ENCODE measurements at regions not wholly inside any gene's neighbourhood (a gene's known extent, or its start where the extent isn't known, plus 50 kb on each side); places are given as distances from the start of the nearest gene placed in this dataset.

DNA sequence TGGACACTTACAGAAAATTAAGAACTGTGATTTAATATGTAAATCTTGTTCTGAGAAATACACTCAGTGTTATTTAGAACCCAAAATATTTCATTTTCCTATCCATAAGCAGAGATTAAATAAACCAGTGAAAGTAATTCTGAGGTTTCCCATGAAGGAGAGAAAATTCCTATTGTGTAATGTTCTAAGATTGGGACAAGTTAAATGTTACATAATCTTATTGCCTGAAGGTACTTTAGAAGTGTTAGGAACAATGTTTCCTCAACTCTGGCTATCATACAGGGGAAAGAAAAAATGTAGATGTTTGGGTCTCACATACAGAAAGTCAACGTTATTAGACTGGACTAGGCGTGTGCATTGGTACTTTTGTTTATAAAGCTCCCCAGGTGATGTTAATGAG is 281.9 kb upstream of the SYT10 start:
- no peak overlapping the region for H3K4ac ChIP-seq (ENCODE audit: low read depth, low read length)
- H2BK15ac ChIP-seq (replicated peaks; ENCODE audit: low read depth): no peak overlapping the region
- no peak overlapping the region for H4K5ac ChIP-seq (ENCODE audit: low read length)
- no peak overlapping the region for H2AK5ac ChIP-seq (ENCODE audit: low read length)
- H3K4me2 ChIP-seq (ENCODE audit: low read length): no peak overlapping the region
- no peak for DNase-seq
- no peak overlapping the region for H2BK120ac ChIP-seq (ENCODE audit: low read depth, low read length)
- WGBS (ENCODE audit: extremely low coverage, insufficient coverage, low lambda C conversion rate): no CpG with 5 or more reads among the region's 2 CpGs
- no peak overlapping the region for H3K18ac ChIP-seq (ENCODE audit: low read length)
- no peaks in the 10 kb centered on the region for H3K36me3 ChIP-seq (ENCODE audit: control insufficient read depth, insufficient read depth, low read length)
- no peak overlapping the region for H4K8ac ChIP-seq (ENCODE audit: low read depth, low read length)
- no peaks in the 10 kb centered on the region for H3K79me2 ChIP-seq (ENCODE audit: control insufficient read depth, insufficient read depth, low read length)
- no peaks in the 10 kb centered on the region for H3K79me1 ChIP-seq (ENCODE audit: low read length)
- no peaks in the 10 kb centered on the region for H3K27me3 ChIP-seq (ENCODE audit: insufficient read depth, low read length, poor library complexity)
- no peak overlapping the region for H2BK5ac ChIP-seq (ENCODE audit: low read length)
- H3K9ac ChIP-seq (ENCODE audit: low read length): no peak overlapping the region
- H3K4me3 ChIP-seq (ENCODE audit: low read length): no peak overlapping the region
- H3K23ac ChIP-seq (ENCODE audit: low read length): no peak overlapping the region
- no peak overlapping the region for H3K27ac ChIP-seq (ENCODE audit: low read depth, low read length)
- H3K56ac ChIP-seq (ENCODE audit: low read length): no peak overlapping the region
- no peaks in the 10 kb centered on the region for H3K4me1 ChIP-seq (ENCODE audit: control insufficient read depth, low read depth, low read length)

DNA sequence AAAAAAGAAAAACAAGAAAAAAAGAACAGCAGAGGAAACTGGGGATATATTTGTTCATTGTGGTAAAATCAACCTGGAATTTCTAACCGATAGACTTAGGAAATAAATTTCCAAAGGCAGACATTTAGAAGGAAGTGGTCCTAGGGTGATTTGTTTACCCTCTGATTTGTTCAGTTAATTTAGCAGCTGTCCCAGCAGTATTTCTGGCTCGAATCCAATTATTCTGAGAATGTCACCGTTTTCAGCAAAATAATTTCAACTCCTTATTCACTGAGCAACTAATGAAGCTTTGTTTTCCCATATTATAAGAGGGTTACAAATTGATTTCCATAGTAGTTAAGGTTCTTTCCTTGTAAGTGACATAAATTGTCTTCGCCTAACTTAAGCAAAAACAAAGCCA is 285.2 kb upstream of the SYT10 start:
- Histone ChIP-seq H2BK15ac (replicated peaks; ENCODE audit: low read depth) (no peak overlapping the region), H3K4me3 (ENCODE audit: low read length) (no peak overlapping the region), H3K4ac (ENCODE audit: low read depth, low read length) (no peak overlapping the region), H3K4me1 (ENCODE audit: control insufficient read depth, low read depth, low read length) (no peaks in the 10 kb centered on the region), H3K27me3 (ENCODE audit: insufficient read depth, low read length, poor library complexity) (no peaks in the 10 kb centered on the region), H3K36me3 (ENCODE audit: control insufficient read depth, insufficient read depth, low read length) (no peaks in the 10 kb centered on the region), H3K9ac (ENCODE audit: low read length) (no peak overlapping the region), H3K79me2 (ENCODE audit: control insufficient read depth, insufficient read depth, low read length) (no peaks in the 10 kb centered on the region), H4K8ac (ENCODE audit: low read depth, low read length) (no peak overlapping the region), H3K79me1 (ENCODE audit: low read length) (no peaks in the 10 kb centered on the region), H3K27ac (ENCODE audit: low read depth, low read length) (no peak overlapping the region), H4K5ac (ENCODE audit: low read length) (no peak overlapping the region), H3K23ac (ENCODE audit: low read length) (no peak overlapping the region), H3K18ac (ENCODE audit: low read length) (no peak overlapping the region), H2BK120ac (ENCODE audit: low read depth, low read length) (no peak overlapping the region), H3K56ac (ENCODE audit: low read length) (no peak overlapping the region), H3K4me2 (ENCODE audit: low read length) (no peak overlapping the region), H2AK5ac (ENCODE audit: low read length) (no peak overlapping the region), H2BK5ac (ENCODE audit: low read length) (no peak overlapping the region)
- WGBS (ENCODE audit: extremely low coverage, insufficient coverage, low lambda C conversion rate): no CpG with 5 or more reads among the region's 4 CpGs
- no peak for DNase-seq

- H3K56ac ChIP-seq (ENCODE audit: low read length): no peak overlapping the region
- no CpG with 5 or more reads among the region's 2 CpGs for WGBS (ENCODE audit: extremely low coverage, insufficient coverage, low lambda C conversion rate)
- H2BK15ac ChIP-seq (replicated peaks; ENCODE audit: low read depth): no peak overlapping the region
- H3K27me3 ChIP-seq (ENCODE audit: insufficient read depth, low read length, poor library complexity): no peaks in the 10 kb centered on the region
- H4K8ac ChIP-seq (ENCODE audit: low read depth, low read length): no peak overlapping the region
- no peak for DNase-seq
- no peaks in the 10 kb centered on the region for H3K36me3 ChIP-seq (ENCODE audit: control insufficient read depth, insufficient read depth, low read length)
- no peak overlapping the region for H2BK120ac ChIP-seq (ENCODE audit: low read depth, low read length)
- no peaks in the 10 kb centered on the region for H3K79me2 ChIP-seq (ENCODE audit: control insufficient read depth, insufficient read depth, low read length)
- no peaks in the 10 kb centered on the region for H3K4me1 ChIP-seq (ENCODE audit: control insufficient read depth, low read depth, low read length)
- H3K4me3 ChIP-seq (ENCODE audit: low read length): no peak overlapping the region
- H3K27ac ChIP-seq (ENCODE audit: low read depth, low read length): no peak overlapping the region
- H3K4ac ChIP-seq (ENCODE audit: low read depth, low read length): no peak overlapping the region
- no peak overlapping the region for H3K18ac ChIP-seq (ENCODE audit: low read length)
- no peaks in the 10 kb centered on the region for H3K79me1 ChIP-seq (ENCODE audit: low read length)
- H3K23ac ChIP-seq (ENCODE audit: low read length): no peak overlapping the region
- no peak overlapping the region for H2AK5ac ChIP-seq (ENCODE audit: low read length)
- no peak overlapping the region for H3K9ac ChIP-seq (ENCODE audit: low read length)
- H3K4me2 ChIP-seq (ENCODE audit: low read length): no peak overlapping the region
- no peak overlapping the region for H4K5ac ChIP-seq (ENCODE audit: low read length)
- H2BK5ac ChIP-seq (ENCODE audit: low read length): no peak overlapping the region
Measured at GRCh38 chr12:33734871-33735270, 287.4 kb upstream of the ALG10 start.

- H3K23ac ChIP-seq (ENCODE audit: low read length): no peak overlapping the region
- H3K4me3 ChIP-seq (ENCODE audit: low read length): no peak overlapping the region
- H2BK15ac ChIP-seq (replicated peaks; ENCODE audit: low read depth): no peak overlapping the region
- no peaks in the 10 kb centered on the region for H3K79me1 ChIP-seq (ENCODE audit: low read length)
- no peak overlapping the region for H3K4ac ChIP-seq (ENCODE audit: low read depth, low read length)
- no peak overlapping the region for H2BK5ac ChIP-seq (ENCODE audit: low read length)
- no peaks in the 10 kb centered on the region for H3K79me2 ChIP-seq (ENCODE audit: control insufficient read depth, insufficient read depth, low read length)
- no peak overlapping the region for H3K27ac ChIP-seq (ENCODE audit: low read depth, low read length)
- no peak overlapping the region for H4K5ac ChIP-seq (ENCODE audit: low read length)
- H3K56ac ChIP-seq (ENCODE audit: low read length): no peak overlapping the region
- no peak overlapping the region for H3K9ac ChIP-seq (ENCODE audit: low read length)
- no peaks in the 10 kb centered on the region for H3K27me3 ChIP-seq (ENCODE audit: insufficient read depth, low read length, poor library complexity)
- H3K4me1 ChIP-seq (ENCODE audit: control insufficient read depth, low read depth, low read length): no peaks in the 10 kb centered on the region
- H3K18ac ChIP-seq (ENCODE audit: low read length): no peak overlapping the region
- WGBS (ENCODE audit: extremely low coverage, insufficient coverage, low lambda C conversion rate): no CpG with 5 or more reads among the region's 1 CpG
- no peak overlapping the region for H4K8ac ChIP-seq (ENCODE audit: low read depth, low read length)
- no peak overlapping the region for H2AK5ac ChIP-seq (ENCODE audit: low read length)
- H2BK120ac ChIP-seq (ENCODE audit: low read depth, low read length): no peak overlapping the region
- H3K4me2 ChIP-seq (ENCODE audit: low read length): no peak overlapping the region
- H3K36me3 ChIP-seq (ENCODE audit: control insufficient read depth, insufficient read depth, low read length): no peaks in the 10 kb centered on the region
- DNase-seq: peak; percentile 56
Measured at GRCh38 chr12:33752854-33753253, 269.4 kb upstream of the ALG10 start.

- no peaks in the 10 kb centered on the region for H3K36me3 ChIP-seq (ENCODE audit: control insufficient read depth, insufficient read depth, low read length)
- no peak for DNase-seq
- H3K27me3 ChIP-seq (ENCODE audit: insufficient read depth, low read length, poor library complexity): no peaks in the 10 kb centered on the region
- H3K79me1 ChIP-seq (ENCODE audit: low read length): no peaks in the 10 kb centered on the region
- no peak overlapping the region for H3K9ac ChIP-seq (ENCODE audit: low read length)
- H2AK5ac ChIP-seq (ENCODE audit: low read length): no peak overlapping the region
- no peak overlapping the region for H3K56ac ChIP-seq (ENCODE audit: low read length)
- H2BK120ac ChIP-seq (ENCODE audit: low read depth, low read length): no peak overlapping the region
- no peak overlapping the region for H3K4me2 ChIP-seq (ENCODE audit: low read length)
- H3K23ac ChIP-seq (ENCODE audit: low read length): no peak overlapping the region
- H4K8ac ChIP-seq (ENCODE audit: low read depth, low read length): no peak overlapping the region
- no peak overlapping the region for H2BK5ac ChIP-seq (ENCODE audit: low read length)
- WGBS (ENCODE audit: extremely low coverage, insufficient coverage, low lambda C conversion rate): no CpG with 5 or more reads among the region's 3 CpGs
- H2BK15ac ChIP-seq (replicated peaks; ENCODE audit: low read depth): no peak overlapping the region
- no peak overlapping the region for H3K18ac ChIP-seq (ENCODE audit: low read length)
- H3K4me3 ChIP-seq (ENCODE audit: low read length): no peak overlapping the region
- no peaks in the 10 kb centered on the region for H3K4me1 ChIP-seq (ENCODE audit: control insufficient read depth, low read depth, low read length)
- no peak overlapping the region for H3K4ac ChIP-seq (ENCODE audit: low read depth, low read length)
- H3K79me2 ChIP-seq (ENCODE audit: control insufficient read depth, insufficient read depth, low read length): no peaks in the 10 kb centered on the region
- no peak overlapping the region for H4K5ac ChIP-seq (ENCODE audit: low read length)
- no peak overlapping the region for H3K27ac ChIP-seq (ENCODE audit: low read depth, low read length)
Measured at GRCh38 chr12:33757701-33758100, 264.6 kb upstream of the ALG10 start.

DNA sequence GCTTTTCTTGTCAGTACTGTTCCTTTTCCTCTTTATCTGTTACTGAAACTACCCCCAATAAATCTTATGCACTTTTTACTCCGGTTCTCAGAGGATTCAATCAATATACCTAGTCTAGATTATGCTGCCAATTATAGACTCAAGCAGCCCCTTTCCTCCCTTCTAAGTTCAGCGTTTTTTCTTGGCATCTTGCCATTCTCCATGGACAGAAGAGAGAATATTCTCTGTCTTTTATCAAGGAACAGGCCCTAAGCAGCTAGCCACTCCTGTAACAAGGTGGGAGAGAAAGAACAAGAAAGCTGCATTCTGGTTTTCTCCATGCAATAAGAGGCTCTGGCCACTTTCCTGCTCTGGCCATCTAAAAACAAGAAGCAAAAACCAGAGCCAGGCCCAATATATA is 263.0 kb upstream of the ALG10 start:
- Histone ChIP-seq H3K4me3 (ENCODE audit: low read length) (no peak overlapping the region), H4K8ac (ENCODE audit: low read depth, low read length) (no peak overlapping the region), H3K79me1 (ENCODE audit: low read length) (no peaks in the 10 kb centered on the region), H3K4me2 (ENCODE audit: low read length) (no peak overlapping the region), H3K27ac (ENCODE audit: low read depth, low read length) (no peak overlapping the region), H2BK15ac (replicated peaks; ENCODE audit: low read depth) (no peak overlapping the region), H3K36me3 (ENCODE audit: control insufficient read depth, insufficient read depth, low read length) (no peaks in the 10 kb centered on the region), H3K79me2 (ENCODE audit: control insufficient read depth, insufficient read depth, low read length) (no peaks in the 10 kb centered on the region), H3K18ac (ENCODE audit: low read length) (no peak overlapping the region), H3K27me3 (ENCODE audit: insufficient read depth, low read length, poor library complexity) (no peaks in the 10 kb centered on the region), H3K4ac (ENCODE audit: low read depth, low read length) (no peak overlapping the region), H3K4me1 (ENCODE audit: control insufficient read depth, low read depth, low read length) (no peaks in the 10 kb centered on the region), H2AK5ac (ENCODE audit: low read length) (no peak overlapping the region), H3K23ac (ENCODE audit: low read length) (no peak overlapping the region), H3K9ac (ENCODE audit: low read length) (no peak overlapping the region), H2BK120ac (ENCODE audit: low read depth, low read length) (no peak overlapping the region), H4K5ac (ENCODE audit: low read length) (no peak overlapping the region), H3K56ac (ENCODE audit: low read length) (no peak overlapping the region), H2BK5ac (ENCODE audit: low read length) (no peak overlapping the region)
- no peak for DNase-seq
- no CpG with 5 or more reads among the region's 2 CpGs for whole genome bisulfite sequencing (ENCODE audit: extremely low coverage, insufficient coverage, low lambda C conversion rate)

Measured in mesendoderm (in vitro differentiated cells).